NCI-H128 (cell line): ENCODE measurements at regions not wholly inside any gene's neighbourhood (a gene's known extent, or its start where the extent isn't known, plus 50 kb on each side); places are given as distances from the start of the nearest gene placed in this dataset.
"Not testable (repeated sequence)": the region's sequence is repeated elsewhere in the genome, so short reads cannot be mapped to it uniquely, and the experiment has no call there.

Experiments
- DNase-seq: peaks from one replicate; lab custom pipeline; 2025; ENCODE audit not compliant: unreplicated experiment; lab: John Stamatoyannopoulos, UW

DNA sequence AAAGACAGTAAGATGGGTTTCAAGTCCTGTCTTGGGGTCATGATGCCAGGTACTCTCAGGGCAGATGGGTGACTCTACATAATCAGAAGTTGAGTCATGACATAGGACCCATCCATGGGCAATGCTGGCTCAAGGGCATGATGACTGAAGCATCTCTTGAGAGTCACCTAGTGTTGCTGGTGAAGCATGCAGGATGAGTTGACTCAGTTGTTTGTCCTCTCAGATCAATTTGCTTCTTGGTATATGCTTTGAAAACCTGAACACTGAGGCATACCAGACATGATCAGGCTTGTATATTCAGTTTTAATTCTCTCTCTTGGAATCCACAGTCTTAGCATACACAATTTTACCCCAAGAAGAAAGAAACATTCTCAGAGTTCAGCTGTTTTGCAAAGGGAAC, 658.9 kb upstream of the NXPH2 start:
- DNase-seq, result no peak

DNA sequence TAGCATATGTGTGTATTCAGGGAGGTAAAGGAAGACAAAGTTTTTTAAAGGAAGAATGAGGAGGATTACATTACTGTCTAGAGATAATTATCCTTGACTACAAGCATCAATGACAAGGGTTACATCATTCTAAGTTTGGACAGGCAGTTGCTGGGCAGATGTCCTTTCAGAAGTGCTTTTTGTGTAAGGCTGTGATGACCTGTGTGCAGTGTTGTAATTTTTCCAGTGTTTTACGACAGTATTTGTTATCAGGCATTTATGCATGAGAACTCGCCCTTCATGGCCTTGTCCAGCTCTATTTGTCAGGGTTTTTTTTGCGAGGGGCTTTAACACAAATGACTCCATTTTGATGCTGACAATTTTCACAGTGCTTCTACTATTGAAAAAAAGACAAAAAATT, 658.3 kb upstream of the NXPH2 start:
- DNase-seq, result no peak

DNA sequence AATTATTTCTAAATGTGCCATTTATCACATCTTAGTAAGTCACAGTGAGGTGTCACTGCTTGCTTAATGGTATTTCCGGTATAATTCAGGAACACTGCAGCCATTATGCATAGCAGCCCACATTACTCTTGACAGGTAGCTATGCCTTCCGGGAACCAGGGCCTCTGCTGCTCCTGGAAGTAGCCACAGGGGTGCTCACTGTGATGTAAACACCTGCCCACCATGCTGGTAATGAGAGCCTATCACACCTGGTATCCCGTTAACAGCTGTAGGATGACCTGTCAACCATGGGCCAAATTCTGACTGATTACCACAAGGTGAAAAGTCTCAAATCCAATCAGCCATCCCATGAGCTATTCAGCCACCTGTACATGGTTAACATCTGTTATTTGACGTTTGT, 647.0 kb upstream of the NXPH2 start:
- DNase-seq, result no peak

DNA sequence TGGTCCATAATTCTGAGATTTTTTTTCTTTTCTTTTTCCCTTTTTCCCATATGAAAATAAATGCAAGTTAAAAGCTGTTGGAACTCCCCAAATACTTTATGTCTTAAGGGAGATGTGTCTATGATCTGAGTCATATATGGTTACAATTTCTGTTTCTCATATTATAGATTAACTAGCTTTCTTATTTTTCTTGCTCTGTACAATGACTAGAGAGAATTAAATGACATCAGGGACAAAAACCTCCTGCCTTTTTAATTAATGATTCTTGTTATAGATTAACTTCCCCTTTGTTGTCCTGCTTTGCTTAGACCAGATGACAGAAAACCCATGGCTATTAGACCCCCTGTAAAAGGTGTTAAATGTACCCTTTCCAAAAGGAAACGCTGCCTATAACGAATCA, 643.9 kb upstream of the NXPH2 start:
- DNase-seq, result no peak

DNA sequence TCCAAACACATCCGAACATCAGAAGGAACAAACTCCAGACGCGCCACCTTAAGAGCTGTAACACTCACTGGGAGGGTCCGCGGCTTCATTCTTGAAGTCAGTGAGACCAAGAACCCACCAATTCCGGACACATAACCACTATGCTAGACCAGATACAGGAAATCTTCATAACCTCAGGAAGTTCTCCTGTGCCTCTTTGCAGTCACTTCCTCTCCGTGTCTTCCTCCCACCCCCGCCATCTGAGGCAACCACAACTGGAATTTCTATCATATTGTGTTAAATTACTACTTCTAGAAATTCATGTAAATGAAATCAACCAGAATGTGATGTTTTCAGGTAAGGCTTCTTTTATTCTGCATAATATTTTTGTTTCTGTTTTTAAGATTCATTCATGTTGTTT, 631.0 kb upstream of the NXPH2 start:
- DNase-seq, result no peak

DNA sequence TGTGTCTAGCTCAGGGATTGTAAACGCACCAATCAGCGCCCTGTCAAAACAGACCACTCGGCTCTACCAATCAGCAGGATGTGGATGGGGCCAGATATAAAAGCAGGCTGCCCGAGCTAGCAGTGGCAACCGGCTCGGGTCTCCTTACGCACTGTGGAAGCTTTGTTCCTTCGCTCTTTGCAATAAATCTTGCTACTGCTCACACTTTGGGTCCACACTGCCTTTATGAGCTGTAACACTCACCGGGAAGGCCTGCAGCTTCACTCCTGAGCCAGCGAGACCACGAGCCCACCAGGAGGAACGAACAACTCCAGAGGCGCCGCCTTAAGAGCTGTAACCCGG, 630.6 kb upstream of the NXPH2 start:
- not testable (repeated sequence) for DNase-seq

DNA sequence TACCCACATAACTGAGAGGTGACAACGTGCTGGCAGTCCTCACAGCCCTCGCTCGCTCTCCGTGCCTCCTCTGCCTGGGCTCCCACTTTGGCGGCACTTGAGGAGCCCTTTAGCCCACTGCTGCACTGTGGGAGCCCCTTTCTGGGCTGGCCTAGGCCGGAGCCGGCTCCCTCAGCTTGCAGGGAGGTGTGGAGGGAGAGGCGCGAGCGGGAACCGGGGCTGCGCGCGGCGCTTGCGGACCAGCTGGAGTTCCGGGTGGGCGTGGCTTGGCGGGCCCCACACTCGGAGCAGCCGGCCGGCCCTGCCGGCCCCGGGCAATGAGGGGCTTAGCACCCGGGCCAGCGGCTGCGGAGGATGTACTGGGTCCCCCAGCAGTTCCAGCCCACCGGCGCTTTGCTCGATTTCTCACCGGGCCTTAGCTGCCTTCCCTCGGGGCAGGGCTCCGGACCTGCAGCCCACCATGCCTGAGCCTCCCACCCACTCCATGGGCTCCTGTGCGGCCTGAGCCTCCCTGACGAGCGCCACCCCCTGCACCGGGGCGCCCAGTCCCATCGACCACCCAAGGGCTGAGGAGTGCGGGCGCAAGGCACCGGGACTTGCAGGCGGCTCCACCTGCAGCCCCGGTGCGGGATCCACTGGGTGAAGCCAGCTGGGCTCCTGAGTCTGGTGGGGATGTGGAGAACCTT, 630.1 kb upstream of the NXPH2 start:
- DNase-seq, result not testable (repeated sequence)

DNA sequence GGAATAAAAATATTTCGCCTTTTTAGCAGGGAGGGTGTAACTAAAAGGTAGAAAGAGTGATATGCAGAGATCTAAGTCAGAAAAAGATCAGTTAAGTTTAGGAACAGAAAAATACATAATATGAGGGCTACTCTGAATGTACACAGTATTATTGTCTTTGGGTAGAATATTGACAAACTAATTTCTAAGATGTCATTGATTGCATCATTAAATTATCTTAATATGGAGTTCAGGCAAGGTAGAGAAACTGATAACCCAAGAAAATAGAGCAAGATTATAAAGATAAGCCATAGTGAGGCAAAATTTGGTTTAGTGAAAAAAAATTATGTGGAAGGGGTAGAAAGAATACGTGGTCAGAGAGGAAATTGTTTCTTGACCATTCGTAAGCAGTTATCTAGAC, 629.0 kb upstream of the NXPH2 start:
- DNase-seq, result no peak

DNA sequence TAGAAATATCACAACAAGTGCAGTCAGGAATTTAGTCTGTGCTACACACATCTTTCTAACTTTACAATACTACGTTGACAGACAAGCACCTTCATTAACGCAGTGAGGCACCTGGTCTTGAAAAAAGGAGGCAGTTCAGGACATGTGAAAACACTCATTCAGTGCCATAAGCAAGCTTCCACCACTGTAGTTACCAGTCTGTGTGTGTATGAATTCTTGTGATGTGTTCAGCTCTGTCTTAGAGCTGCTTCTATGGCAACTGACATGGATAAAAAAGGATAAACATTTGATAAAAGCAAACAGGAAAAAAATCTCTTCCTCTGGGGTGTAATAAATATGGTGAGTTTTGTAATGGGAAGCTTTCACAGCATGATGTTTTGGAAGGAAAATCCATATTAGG, 623.8 kb upstream of the NXPH2 start:
- no peak for DNase-seq

DNA sequence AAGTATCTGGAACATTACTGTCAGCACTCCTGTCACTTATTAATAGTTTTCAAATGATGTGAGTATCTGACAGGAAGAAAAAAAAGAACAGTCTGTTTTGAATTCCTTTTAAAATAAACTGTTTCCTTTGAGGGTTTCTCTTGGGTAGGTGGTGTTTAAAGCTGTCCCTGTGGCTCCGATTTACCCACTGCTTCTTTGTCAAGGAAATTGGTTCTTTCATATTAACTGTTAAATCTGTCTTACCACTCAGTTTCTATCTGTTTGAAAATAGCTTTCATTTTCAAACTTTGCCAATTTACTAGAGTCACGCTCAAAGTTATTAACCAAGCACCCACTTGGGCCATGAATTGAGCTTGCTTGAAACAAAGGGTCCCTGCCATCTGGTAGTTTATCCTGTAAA, 614.6 kb upstream of the NXPH2 start:
- no peak for DNase-seq

DNA sequence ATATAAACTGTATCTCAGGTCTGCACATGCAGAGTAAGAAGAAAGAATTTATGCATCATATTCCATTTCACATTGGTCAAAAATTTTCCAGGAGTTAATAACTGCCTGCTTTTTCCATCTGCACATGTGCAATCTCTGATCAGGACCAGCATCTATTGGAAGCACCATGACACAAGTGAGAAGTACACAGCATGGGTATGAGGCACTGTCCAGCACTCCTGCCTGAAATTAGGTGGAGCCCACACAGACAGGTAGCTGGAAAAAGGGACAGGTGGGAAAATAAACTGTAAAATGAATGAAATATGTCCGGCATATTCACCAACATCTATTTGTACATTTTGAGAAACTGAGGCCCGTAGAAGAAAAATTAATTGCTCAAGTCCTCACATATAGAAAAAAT, 609.2 kb upstream of the NXPH2 start:
- DNase-seq, result no peak

DNA sequence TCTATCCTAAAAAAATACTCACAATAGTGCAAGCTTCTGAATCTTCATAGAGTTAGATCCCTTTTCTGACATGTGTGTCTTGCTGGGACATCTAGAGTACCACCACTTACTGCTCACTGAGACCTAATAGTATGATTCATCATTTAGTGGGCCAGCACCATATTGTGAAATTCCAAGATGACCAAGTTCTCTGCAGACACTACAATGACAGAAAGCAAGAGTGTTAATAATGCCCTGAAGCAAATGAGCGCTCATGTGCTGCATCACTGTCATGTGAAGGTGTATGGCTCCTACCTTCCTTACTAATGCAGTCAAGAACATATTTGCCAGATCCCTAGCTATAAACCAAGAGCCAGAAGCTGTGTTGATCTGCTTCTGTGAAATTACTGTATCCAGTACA, 606.2 kb upstream of the NXPH2 start:
- no peak for DNase-seq

DNA sequence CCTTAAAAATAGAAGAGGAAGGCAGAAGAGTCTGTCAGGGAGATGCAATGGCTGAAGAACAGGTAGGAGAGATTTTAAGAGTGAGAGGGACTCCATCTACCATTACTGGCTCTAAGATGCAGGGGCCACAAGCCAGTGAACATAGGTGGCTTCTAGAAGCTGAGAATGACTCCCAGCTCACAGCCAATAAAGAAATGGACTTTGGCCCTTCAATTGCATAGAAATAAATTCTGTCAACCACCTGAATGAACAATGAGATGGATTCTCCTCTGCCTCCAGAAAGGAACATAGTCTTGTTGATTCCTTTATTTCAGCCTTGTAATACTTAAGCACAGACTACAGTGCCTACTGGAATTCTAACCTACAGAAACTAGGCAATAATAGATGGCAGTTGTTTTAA, 603.3 kb upstream of the NXPH2 start:
- DNase-seq, result no peak

DNA sequence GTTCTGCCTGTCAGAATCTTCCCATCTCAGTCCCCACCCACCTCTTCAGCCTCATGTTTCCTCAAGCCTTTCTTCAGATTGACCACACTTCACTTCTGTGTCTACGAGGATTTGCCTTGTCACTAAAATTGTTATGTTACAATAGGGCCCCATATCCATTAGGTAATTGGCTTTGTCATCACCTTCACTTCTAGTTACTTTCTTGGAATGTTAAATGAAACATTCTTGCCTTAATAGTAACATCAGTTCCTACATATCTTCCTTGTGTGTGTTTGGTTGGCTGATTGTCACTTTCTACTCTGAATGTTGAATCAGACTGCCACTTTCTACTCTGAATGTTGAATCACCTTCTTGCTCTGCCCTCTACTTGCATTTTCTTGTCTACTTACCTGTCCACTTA, 599.9 kb upstream of the NXPH2 start:
- DNase-seq, result no peak

DNA sequence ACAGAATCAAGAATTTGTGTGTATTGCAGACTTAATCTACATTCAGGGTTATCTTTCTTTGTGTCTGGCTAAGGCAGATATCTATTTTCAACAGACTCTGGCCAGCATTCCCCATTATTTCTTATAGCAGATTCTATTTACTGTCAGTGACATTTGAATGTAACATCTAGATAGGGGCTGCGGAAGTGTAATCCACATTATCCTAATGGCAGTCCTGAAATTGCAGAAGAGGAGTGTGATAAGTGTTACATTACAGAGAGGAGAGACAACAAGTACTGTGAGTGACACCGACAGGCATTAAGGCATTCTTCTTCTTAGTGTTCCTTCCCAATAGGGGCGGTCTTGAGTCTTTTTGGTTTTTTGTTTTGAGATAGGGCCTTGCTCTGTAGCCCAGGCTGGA, 598.2 kb upstream of the NXPH2 start:
- DNase-seq, result no peak

DNA sequence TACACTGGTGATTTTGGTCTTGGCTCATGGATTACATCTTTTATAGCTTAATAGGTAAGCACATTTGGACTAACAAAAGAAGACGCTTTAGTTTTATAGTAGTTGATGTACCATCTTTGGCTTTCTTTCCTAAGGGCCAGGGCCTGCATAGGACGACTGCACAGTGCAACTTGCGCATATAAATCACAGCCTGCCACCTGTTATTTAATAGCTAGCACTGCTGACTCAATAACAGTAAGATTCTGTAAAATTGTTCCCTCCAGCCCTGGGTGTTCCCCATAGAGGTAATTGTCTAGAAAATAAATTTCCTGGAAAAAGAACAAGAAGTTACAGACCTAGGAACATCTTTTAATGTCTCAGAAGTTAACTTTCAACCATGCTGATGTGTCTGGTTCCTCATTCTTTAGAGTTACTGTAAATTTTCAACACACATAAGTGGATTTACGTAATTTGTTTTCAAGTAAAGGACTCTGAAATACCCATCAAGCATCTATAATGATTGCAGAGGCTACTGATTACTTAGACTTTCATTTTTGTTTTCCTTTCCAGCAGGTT, 594.2 kb upstream of the NXPH2 start:
- DNase-seq, result no peak

DNA sequence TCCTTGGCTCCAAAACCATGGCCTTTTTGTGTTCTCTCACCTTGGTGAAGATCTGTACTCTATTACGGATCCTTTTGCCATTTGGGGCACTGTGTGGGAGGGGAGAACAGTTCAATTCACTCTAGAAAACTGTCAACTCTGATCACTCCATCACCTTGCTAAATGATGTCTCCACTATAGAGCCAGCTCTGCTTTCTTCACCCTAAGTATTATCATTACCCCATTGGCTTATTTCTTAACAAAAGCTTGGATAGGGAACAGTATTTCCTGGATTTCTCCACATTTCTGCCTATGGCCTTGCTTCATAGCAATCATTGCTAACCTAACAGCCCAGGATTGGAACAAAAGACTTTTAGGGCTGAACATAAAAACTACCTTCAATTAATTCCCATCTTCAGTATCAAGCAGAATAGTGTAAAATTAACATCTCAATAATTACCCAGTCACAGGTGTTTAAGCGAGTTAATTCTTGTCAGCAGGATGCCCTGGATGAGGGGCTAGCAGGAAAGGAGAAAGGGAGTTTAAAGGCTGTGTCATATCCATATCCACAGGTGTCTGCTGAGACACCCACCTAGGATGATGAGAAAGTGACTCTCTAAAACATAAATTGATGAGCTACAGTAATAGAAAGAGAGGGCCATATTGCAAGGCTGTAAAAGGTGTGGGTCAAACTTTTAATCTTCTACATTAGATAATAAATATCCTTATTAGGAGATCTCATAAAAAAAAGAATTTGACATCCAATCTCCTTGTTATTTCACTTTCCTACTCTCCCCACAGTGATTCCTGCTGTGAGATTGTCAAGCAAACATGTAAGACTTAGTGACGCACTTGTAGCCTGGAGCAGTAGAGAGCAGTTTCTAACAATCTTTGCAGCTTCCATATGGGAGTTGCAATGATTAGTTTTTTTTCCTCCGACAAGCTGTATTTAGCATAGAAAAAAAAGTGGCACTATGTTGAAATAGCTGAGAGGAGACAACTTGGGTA, 589.5 kb upstream of the NXPH2 start:
- no peak for DNase-seq

DNA sequence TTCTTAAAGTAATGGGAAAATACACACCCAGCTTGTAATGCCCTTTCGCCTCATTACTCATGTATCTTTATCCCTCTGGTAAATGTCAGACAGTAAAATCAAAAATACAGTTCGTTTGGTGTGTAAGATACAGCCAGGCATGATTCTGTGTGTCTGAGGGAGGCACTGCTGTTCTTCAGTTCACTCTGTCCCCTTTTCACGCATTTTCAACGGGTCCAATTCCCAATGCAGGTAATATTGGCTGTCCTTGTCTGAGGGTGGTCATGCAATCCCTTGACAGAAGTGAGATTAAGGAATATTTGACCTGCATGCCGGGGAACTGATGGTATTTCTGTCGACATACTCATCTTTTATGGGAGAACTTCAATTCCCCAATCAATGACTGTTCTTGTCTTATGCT, 587.2 kb upstream of the NXPH2 start:
- no peak for DNase-seq

DNA sequence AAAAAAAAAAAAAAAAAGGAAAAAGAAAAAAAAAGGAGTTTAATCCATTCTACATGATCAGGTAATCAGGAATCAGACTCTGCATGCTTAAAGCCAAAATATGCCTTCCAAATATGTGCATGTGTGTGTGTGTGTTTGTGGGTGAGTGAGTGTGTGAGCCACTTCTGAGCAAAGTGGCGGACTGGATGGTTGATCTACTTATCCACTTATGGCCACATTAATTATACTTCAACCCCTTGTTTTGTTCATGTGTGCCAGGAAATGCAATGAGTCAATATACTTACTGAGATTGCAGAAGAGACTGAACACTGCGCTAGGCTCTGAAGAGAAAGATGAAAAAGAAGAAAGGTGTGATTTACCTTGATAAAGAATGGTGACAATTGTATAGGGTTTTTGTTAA, 586.5 kb upstream of the NXPH2 start:
- peak; percentile 43 for DNase-seq

DNA sequence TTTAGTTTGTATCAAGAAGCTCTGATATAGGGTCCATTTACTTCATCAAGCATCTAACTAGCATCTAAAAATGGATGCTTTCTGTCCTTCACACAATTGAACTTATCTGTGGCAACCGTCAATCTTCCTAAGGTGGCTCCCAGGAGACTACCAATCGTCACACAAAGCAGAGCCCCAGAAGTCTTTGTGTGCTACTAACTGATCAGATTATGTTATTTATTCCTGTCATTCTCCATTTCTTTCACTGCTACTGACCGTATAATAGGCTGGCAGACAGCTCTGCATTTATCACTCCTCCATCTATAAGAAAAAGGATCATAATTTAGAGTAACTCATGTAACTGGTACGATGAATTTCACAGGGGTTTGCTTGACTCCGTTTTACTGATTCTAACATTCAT, 585.0 kb upstream of the NXPH2 start:
- no peak for DNase-seq

DNA sequence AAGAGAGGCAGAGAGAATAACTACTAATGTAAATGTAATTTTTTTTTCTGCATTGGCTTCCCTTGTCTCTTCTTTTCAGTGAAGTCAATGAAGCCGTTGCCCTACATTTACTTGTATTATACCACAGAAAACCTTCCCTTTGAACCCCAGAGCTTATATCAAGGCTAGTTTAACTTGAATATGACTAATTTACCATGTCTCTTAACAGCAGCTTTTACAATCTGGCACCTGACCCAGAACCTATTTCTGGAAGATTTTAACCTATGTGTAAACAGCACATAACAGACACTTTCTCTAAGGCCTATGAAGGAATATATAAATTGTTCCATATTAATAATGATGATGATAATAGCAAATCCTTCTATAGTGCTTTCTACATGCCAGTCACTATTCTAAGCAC, 580.5 kb upstream of the NXPH2 start:
- DNase-seq, result no peak

DNA sequence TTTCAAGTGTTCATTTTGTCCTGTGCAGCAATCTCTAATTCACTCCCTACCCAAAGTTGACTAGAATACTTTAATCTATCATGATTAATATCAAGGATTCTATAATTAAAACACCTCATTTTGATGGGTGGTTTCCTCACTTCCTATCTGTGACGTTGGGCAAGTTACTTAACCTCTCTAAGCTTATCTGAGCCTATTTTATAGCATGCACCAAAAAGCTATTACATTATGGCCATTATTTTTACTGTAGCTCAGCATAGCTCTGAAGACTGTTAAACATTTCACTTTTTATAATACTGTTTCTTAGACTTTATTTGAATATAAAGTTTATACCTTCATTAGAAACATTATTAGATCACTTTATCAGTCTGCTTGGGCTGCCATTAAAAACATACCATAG, 579.6 kb upstream of the NXPH2 start:
- no peak for DNase-seq
